ENCODE measurements at regions not wholly inside any gene's neighbourhood (a gene's known extent, or its start where the extent isn't known, plus 50 kb on each side); places are given as distances from the start of the nearest gene placed in this dataset.

DNA sequence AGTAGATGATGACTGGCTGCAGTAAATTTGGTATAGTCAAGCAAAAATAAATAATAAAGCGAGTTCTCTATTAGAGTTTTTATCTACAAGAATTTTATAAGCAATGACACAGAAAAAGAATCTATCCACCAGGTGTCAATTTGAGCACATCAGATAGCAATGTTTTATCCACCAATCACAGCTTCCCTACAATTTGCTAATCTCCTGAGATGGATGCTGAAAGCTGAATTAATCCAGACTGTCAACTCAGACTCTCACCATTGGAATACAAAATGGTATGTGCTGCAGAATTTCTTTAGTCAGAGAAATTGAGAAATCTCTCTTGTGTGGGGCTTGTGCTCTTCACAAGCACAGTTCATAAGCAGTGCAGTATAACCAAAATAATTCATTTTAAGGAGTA, 888.9 kb upstream of the GHITM start:
- DNase-seq (ENCODE audit: low read depth in 2 of 2, low spot score in 1 of 2), result no peak

DNA sequence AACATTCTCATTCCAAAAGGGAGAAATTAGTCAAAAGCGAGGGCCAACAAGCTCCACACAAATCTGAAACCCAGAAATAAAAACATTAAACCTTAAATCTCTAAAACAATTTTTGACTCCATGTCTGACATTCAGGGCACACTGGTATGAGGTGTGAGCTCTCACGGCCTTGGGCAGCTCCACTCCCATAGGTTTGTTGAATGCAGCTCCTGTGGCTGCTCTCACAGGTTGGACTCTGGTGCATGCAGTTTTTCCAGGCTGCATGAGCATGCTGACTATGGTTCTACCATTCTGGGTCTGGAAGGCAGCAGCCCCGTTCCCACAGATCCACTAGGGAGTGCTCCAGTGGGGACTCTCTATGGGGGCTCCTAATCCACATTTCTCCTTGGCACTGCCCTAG, 887.1 kb upstream of the GHITM start:
- DNase-seq (ENCODE audit: low read depth in 2 of 2, low spot score in 1 of 2), result no peak

DNA sequence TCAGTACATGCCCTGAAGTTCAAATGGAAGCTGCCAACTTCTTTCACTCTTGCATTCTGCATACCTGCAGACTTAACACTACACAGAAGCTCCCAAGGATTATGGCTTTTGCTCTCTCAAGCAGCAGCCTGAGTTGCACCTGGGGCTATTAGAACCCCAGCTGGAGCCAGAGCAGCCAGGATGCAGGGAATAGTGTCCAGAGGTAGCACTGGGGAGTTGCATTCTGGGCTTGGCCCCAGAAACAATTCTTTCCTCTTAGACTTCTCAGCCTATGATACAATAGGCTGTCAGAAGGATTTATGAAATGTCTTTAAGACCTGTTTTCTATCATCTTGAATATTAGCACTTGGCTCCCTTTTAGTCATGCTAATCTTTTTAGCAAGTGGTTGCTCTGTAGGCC, 886.7 kb upstream of the GHITM start:
- DNase-seq (ENCODE audit: low read depth in 2 of 2, low spot score in 1 of 2), result no peak

DNA sequence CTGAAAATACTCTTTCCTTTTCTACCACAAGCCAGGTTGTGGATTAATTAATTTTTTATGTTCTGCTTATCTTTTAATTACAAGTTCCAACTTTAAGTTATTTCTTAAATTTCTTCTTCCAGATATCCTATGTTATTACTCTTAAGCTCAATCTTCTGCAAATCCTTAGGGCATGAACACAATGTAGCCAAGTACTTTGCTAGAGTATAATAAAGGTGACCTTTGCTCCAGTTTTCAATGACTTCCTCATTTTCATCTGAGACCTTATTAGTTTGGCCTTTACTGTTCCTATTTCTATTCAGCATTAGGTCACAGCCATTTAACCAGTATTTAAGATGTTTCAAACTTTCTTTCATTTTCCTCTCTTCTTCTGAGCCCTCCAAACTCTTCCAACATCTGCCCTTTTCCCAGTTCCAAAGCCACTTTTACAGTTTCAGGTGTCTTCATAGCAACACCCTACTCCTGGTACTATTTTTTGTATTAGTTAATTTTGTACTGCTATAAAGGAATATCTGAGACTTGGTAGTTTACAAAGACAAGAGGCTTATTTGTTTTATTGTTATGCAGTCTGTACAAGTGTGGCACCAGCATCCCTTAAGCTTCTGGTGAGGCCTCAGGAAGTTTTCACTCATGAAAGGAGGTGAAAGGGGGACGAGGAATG, 886.2 kb upstream of the GHITM start:
- DNase-seq (ENCODE audit: low read depth in 2 of 2, low spot score in 1 of 2), result no peak

DNA sequence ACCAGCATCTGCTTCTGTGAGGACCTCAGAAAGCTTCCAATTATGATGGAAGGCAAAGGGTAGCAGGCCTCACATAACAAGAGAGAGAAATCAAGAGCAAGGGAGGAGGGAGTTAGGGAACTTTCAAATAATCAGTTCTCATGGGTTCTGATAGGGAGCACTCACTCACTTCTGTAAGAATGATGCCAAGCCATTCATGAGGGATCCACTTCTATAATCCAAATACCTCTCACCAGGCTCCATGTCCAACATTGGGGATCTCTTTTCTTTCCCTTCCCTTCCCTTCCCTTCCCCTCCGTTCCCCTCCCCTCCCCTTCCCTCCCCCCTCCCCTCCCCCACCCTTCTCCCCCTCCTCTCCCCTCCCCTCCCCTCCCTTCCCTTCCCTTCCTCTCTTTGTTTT, 884.6 kb upstream of the GHITM start:
- no peak for DNase-seq (ENCODE audit: low read depth in 2 of 2, low spot score in 1 of 2)

DNA sequence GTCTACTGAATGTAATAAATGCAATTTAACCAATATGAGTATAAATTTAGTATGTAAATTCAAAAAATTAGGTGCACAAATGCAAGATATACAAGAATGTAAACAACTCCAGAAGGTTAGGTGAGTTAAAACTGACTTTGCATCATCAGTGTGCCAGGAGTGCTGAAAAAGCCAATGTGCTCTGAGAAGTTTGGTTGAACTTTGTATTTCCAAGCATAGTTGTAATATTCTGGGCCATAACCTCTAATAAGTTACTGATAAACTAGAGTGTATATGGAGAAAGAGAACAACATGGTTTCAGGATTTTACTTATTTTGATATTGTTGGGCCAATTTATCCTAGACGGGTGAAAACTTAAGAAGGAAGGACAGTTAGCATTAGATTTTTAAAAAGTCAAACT, 876.9 kb upstream of the GHITM start:
- DNase-seq (ENCODE audit: low read depth in 2 of 2, low spot score in 1 of 2), result no peak

DNA sequence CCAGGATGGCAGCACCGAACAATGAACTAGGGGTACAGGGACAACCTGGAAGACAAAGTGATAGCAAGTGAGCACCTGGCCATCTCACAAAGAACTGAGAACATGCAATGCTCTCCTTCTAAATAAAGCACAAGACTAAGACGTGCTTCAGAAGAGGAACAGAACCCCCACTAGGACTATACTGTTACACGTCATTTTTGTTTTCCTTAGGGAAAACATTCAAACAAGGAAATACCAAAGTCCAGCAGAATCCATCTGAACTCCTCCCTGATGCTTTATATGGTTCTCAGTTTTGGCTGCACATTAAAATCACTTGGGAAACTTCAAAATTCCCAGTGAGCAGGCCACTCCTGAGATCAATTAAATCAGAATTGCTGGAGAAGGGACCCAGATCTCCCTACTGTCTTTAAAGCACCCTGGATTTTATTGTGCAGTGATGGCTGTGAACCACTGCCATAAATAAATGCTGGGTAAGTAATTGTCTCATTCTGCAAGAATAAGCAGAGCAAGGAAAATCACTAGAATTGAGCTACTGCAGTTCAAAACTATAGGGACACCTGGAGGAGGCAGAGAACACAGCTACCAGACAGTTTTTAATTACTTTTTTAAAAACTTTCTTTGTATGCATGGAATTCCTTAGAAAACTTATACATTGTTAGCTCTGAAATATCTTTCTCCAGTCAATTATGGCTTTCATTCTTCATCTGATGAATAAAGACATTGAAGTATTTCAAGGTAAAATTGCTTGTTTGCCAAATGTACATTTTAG, 866.5 kb upstream of the GHITM start:
- no peak for DNase-seq (ENCODE audit: low read depth in 2 of 2, low spot score in 1 of 2)

DNA sequence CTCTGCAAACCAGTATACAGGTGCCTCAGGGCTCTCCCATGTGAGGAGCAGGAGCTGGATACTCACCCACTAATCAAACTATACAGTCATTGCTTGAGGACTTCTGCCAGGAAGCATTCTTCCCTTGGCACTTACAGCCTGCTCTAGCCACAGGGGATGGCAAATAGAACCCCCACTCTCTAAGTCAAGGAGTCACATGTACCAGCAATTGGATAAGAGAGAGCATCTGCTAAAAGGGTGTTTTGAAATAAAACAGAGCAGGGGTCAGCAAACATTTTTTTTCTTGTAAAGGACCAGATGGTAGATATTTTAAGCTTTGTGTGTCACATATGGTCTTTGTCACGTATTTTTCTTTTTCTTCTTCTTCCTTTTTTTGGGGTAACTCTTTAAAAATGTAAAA, 865.2 kb upstream of the GHITM start:
- DNase-seq (ENCODE audit: low read depth in 2 of 2, low spot score in 1 of 2), result no peak

DNA sequence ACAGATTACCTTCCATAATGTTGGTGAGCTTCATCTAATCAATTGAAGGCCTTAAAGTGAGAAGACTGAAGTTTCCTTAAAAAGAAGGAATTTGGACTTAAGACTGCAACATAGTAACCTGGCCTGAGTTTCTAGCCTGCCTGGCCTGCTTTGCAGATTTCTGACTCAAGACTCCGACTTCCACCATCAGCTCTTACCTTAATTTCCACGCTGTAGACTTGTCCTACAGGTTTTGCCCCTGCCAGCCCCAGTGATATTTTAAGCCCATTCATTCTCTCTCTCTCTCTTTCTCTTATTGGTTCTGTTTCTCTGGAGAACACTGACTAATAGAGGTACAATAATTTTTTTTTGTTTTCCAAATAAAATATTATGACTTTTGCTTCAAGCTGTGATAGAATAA, 862.3 kb upstream of the GHITM start:
- DNase-seq (ENCODE audit: low read depth in 2 of 2, low spot score in 1 of 2), result no peak

DNA sequence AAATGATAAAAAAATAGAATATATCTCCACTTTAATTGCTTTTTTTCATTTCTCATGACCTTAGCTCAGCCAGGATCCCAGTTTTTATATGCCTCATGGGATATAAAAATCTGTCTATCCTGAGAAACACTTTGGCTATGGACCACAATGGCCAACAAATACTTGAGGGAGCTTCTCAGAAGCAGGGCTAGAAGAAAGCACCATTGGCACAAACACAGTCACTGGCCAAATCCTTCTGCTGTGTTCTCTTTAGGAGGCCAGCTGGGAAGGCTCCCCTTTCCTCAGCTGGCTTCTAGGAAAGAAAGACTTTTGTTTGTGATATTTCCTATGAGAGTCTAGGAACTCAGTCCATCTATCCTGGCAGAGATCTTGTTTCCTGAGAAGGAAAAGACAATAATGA, 856.2 kb upstream of the GHITM start:
- no peak for DNase-seq (ENCODE audit: low read depth in 2 of 2, low spot score in 1 of 2)

DNA sequence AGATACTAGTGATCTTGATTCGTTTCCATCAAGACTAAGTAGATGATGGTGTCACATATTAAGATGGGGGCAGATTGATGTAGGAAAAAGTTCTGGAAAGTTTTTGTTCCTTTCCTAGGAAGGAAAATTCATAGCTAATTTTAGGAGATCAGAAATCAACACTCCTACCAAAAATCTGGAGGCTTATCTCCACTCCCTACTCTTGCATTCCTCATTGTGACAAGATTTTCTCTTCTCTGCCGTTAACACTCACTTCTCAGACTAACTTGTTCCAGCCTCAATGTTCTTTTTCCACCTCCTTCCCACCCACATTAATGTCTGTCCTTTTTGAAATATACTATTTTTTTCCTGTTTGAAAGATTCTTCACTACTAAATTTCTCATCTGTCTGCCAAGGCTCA, 851.9 kb upstream of the GHITM start:
- no peak for DNase-seq (ENCODE audit: low read depth in 2 of 2, low spot score in 1 of 2)

DNA sequence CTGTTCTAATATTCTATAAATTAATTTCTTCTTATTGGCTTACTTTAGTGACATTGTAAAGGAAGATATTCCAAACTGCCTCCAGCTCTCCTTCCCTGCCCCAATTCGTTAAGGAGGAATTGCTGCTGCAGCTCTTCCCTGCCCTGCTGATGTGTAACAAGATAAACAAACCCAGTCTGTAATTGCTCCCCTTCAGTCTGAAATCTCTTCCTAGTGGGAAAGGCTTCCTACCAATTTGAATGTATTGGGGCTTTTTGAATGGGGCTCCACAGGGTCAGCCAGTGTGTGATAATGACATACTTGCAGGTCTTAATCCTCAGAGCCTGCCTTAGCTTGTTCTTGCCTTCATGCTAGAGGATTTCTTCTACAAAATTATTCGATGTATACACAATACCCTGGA, 849.9 kb upstream of the GHITM start:
- DNase-seq (ENCODE audit: low read depth in 2 of 2, low spot score in 1 of 2), result no peak

DNA sequence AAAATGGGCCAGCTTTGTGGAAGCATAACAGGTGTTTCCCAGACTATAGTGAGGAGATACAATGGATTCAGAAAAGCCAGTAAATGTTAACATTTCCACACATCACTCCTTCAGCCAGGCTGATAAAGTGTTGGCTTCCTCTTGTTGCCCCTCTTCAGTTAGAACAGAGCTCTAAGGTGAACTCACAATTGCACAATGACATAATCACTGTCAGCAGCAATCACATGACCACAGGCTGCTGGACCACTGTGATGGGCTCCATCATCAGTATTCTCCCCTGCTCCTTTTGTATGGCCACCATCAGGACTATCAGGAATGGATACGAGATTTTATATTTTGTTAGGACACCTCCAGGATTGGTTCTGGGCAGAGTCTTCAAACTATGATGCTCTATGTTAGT, 849.4 kb upstream of the GHITM start:
- DNase-seq (ENCODE audit: low read depth in 2 of 2, low spot score in 1 of 2), result no peak

DNA sequence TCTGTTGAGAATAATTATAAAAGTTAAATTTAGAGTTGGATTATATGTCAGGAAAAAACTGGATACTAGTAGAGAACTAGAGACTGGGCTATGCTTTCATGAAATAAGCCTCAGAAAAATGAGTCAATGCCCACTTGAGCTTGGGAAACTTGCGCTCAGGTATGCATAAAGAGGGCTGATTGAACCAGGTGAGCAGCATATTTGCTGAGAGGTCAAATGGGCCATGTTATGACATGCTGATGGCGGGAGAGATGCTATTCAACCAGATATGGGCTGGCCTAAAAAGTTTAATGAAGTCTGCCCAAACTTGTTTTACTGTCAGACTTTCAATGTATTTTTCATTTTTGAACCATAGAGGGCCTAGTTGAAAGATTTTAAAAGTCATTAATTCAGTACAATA, 837.6 kb upstream of the GHITM start:
- no peak for DNase-seq (ENCODE audit: low read depth in 2 of 2, low spot score in 1 of 2)

DNA sequence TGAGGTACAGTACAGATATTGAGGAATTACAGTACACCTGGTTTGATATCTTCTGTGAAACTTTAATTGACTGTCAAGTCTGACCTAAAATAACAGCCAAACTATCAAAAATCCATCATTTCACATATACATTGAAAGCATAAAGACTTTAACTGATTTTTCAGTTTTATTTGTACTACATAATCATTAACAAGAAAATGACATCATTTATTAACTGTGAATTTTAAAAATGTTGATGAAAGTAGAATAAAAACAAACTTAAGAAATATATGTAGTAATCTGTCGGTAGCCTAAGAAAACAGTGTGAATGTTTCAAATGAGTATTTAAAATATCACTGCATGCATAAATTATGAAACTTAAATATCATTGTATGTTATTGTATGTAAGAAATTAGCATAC, 836.7 kb upstream of the GHITM start:
- no peak for DNase-seq (ENCODE audit: low read depth in 2 of 2, low spot score in 1 of 2)

DNA sequence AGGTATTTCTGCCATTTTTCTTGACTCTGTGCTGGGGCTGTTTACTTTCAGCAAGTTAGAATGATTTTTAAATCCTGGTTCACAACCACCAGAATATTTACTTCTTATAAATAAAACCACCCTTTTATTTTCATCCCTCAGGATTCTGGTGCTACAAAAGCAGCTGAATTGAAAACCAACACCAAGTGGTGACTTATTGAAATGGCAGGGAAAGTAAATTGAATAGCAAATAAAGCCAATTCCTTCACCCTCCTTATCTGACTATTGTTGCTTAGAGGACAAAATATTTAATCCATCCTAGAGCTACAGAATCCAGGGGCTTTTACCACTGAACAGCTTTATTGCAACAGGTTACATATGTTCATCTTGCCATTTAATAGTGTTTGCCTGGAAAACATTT, 828.6 kb upstream of the GHITM start:
- DNase-seq (ENCODE audit: low read depth in 2 of 2, low spot score in 1 of 2), result no peak

DNA sequence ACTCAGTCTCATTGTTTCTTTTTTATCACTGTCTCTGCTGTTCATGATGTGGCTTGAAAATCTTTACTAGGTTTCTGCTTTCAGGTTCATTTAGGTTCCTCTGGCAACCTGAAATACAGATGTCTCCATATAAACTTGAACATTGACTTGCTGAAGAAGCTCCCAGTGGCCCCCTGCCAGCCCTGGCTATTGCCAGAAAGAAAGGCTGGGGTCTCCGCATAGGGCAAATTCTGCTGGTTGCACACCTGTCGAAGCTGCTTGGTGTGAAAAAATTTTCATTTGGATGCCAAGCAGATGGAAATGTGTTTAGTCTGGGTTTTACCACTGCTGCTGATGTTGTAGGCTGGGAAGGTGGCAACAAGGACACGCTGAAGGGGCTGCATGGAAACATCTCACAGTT, 826.7 kb upstream of the GHITM start:
- no peak for DNase-seq (ENCODE audit: low read depth in 2 of 2, low spot score in 1 of 2)

DNA sequence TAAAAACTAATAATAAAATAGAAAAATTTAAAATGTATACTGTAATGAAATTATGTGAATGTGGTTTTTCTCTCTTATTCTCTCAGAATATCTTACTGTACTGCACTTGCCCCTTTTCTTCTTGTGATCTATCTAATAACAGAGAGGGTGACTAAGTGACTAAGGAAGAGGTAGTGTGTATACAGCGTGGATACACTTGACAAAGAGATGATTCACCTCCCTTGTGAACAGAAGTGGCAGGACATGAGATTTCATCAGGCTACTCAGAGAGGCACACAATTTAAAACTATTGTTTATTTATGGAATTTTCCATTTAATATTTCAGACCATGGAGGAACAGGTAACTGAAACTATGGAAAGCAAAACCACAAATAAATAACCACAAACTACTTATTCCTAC, 806.6 kb upstream of the GHITM start:
- no peak for DNase-seq (ENCODE audit: low read depth in 2 of 2, low spot score in 1 of 2)

DNA sequence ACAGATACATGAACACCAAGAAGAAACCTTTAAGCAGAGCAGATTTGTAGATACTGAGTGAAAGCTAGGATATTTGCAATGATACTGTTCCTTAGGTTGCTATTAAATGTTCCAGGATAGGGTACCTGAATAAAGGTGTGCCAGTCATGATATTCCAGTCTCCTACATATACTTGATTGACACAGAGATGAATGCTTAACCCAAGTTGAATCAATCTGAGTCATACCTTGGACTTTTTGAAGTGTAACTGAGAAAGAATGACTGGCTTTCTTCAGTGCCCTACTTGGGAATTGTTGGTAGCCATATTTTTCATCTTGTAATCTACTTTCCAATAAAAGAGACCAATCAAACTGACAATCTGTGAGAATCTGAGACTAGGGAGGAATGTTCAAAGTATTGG, 805.7 kb upstream of the GHITM start:
- DNase-seq (ENCODE audit: low read depth in 2 of 2, low spot score in 1 of 2), result no peak

DNA sequence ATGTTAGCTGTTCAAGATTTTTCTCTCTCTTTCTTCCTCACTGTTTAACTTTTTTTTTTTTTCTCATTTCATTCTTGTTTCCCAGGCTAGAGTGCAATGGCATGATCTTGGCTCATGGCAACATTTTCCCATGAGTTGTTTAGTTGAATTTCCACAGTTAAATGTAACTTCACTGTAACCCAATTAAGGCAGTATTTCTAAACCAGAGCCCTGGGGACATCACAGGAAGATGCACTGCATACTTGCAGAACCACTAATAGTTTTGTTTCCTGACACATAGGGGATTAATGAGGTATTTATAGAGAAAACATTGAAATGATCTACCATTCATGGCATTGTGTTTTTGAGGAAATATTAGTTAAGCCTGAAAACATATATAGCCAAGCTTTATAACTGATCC, 795.6 kb upstream of the GHITM start:
- no peak for DNase-seq (ENCODE audit: low read depth in 2 of 2, low spot score in 1 of 2)

DNA sequence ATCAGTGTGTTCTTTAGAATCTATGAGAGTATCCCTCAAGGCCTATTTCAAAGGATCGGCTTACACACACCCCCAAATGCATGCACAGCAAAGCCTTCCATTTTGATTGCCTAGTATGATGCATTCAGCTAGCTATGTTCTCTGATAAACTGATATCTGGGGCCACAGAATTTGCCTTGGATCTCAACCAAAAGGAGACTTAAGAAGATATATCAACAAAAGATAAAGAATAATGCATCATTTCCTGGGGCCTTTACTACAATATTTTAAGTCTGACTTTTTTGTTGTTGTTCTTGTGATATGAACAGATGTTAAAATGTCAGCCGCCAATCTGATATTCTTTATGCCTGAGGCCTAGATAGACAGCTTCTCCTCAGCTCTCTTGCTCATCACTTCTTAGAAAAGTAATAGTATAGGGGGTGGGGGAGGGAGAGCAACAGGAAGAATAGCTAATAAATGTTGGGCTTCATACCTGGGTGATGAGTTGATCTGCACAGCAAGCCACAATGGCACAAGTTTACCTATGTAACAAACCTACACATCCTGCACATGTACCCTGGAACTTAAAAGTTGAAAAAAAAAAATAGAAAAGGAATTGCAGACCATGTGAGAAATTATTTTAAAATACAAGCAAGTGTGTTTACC, 792.9 kb upstream of the GHITM start:
- no peak for DNase-seq (ENCODE audit: low read depth in 2 of 2, low spot score in 1 of 2)

DNA sequence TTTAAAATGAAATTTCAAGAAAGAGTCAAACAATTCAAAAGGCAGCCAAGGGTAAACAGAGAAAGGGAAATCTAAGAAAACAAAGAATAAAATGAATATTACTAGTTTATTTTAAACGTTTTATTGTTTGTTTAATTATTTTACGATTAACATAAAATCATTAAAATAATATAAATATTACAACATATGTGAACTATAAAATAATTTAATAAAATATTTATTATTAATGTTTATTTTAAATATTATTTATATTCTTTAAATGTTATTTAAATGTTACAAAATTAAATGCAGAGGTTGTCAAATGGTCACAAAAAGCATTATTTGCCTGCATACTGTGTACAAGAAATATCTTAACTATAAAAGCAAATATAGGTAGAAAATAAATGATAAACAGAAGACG, 786.7 kb upstream of the GHITM start:
- DNase-seq (ENCODE audit: low read depth in 2 of 2, low spot score in 1 of 2), result no peak

DNA sequence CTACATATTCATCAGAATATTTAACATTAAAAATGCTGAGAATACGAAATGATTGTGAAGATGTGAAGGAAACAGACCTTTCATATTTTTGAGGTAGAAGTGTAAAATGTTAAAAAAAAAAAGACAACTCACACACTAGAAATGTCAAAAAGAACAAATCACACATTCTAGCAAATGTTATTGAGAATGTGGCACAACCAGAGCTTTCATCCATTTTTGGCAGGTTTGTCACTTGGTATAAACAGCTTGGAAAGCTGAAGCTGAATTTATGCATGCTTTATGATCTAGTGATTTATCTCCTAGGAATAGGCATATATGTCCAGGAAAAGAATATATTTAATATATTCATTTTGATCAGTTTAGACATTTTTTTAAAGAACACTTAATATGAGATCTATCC, 784.9 kb upstream of the GHITM start:
- DNase-seq (ENCODE audit: low read depth in 2 of 2, low spot score in 1 of 2), result no peak

All from stimulated activated CD8-positive, alpha-beta memory T cell treated with anti-CD3 and anti-CD28 coated beads, Interleukin-4, amount 100 ng/mL, for 4 hours (primary cell).